ENCODE measurements at regions not wholly inside any gene's neighbourhood (a gene's known extent, or its start where the extent isn't known, plus 50 kb on each side); places are given as distances from the start of the nearest gene placed in this dataset.
"Not testable (repeated sequence)": the region's sequence is repeated elsewhere in the genome, so short reads cannot be mapped to it uniquely, and the experiment has no call there.

GRCh38 chr1:148315071-148315811, 163.2 kb upstream of the NBPF11 start:
- no peak for TF ChIP-seq CTCF (IDR thresholded peaks at IDR 0.05; ENCODE audit: insufficient read depth, low read length, poor library complexity, severe bottlenecking)
- DNase-seq (ENCODE audit: low read depth) = no peak
- Histone ChIP-seq H3K4me3 (ENCODE audit: low read depth, low read length) (no peak overlapping the region), H3K36me3 (ENCODE audit: control insufficient read depth, insufficient read depth, low read length) (no peaks in the 10 kb centered on the region), H3K27me3 (ENCODE audit: control insufficient read depth, insufficient read depth, low read length) (peaks cover 14% of the 10 kb centered on the region)

GRCh38 chr1:148310807-148311206, 158.7 kb upstream of the NBPF11 start:
- DNase-seq (ENCODE audit: low read depth) = no peak
- Histone ChIP-seq H3K27me3 (ENCODE audit: control insufficient read depth, insufficient read depth, low read length) (peaks cover 19% of the 10 kb centered on the region), H3K36me3 (ENCODE audit: control insufficient read depth, insufficient read depth, low read length) (no peaks in the 10 kb centered on the region), H3K4me3 (ENCODE audit: low read depth, low read length) (no peak overlapping the region)
- no peak for TF ChIP-seq CTCF (IDR thresholded peaks at IDR 0.05; ENCODE audit: insufficient read depth, low read length, poor library complexity, severe bottlenecking)

GRCh38 chr1:148309940-148310500, 157.9 kb upstream of the NBPF11 start:
- TF ChIP-seq CTCF (IDR thresholded peaks at IDR 0.05; ENCODE audit: insufficient read depth, low read length, poor library complexity, severe bottlenecking) = no peak
- no peak overlapping the region for H3K4me3 ChIP-seq (ENCODE audit: low read depth, low read length)
- no peak for DNase-seq (ENCODE audit: low read depth)
- peaks cover 19% of the 10 kb centered on the region for H3K27me3 ChIP-seq (ENCODE audit: control insufficient read depth, insufficient read depth, low read length)
- H3K36me3 ChIP-seq (ENCODE audit: control insufficient read depth, insufficient read depth, low read length) = no peaks in the 10 kb centered on the region

- no peak for DNase-seq (ENCODE audit: low read depth)
- Histone ChIP-seq H3K4me3 (ENCODE audit: low read depth, low read length) (no peak overlapping the region), H3K27me3 (ENCODE audit: control insufficient read depth, insufficient read depth, low read length) (peaks cover 19% of the 10 kb centered on the region), H3K36me3 (ENCODE audit: control insufficient read depth, insufficient read depth, low read length) (no peaks in the 10 kb centered on the region)
- no peak for TF ChIP-seq CTCF (IDR thresholded peaks at IDR 0.05; ENCODE audit: insufficient read depth, low read length, poor library complexity, severe bottlenecking)
These were observed 156.9 kb upstream of the NBPF11 start for GRCh38 chr1:148308832-148309458.

GRCh38 chr1:148307583-148308185, 155.6 kb upstream of the NBPF11 start:
- no peak for TF ChIP-seq CTCF (IDR thresholded peaks at IDR 0.05; ENCODE audit: insufficient read depth, low read length, poor library complexity, severe bottlenecking)
- no peaks in the 10 kb centered on the region for H3K36me3 ChIP-seq (ENCODE audit: control insufficient read depth, insufficient read depth, low read length)
- H3K4me3 ChIP-seq (ENCODE audit: low read depth, low read length) = no peak overlapping the region
- no peak for DNase-seq (ENCODE audit: low read depth)
- H3K27me3 ChIP-seq (ENCODE audit: control insufficient read depth, insufficient read depth, low read length) = peaks cover 19% of the 10 kb centered on the region

GRCh38 chr1:148304935-148305334, 152.9 kb upstream of the NBPF11 start:
- DNase-seq (ENCODE audit: low read depth); H3K4me3 ChIP-seq (ENCODE audit: low read depth, low read length): not testable (repeated sequence)

GRCh38 chr1:148302586-148303364, 150.7 kb upstream of the NBPF11 start:
- DNase-seq (ENCODE audit: low read depth); H3K36me3 ChIP-seq (ENCODE audit: control insufficient read depth, insufficient read depth, low read length); H3K27me3 ChIP-seq (ENCODE audit: control insufficient read depth, insufficient read depth, low read length): not testable (repeated sequence)
- peak overlapping the region; percentile 40 for H3K4me3 ChIP-seq (ENCODE audit: low read depth, low read length)

More at GRCh38 chr1:148304935-148305334, 152.9 kb upstream of the NBPF11 start:
- not testable (repeated sequence) for H3K36me3 ChIP-seq (ENCODE audit: control insufficient read depth, insufficient read depth, low read length)
- peaks cover 13% of the 10 kb centered on the region for H3K27me3 ChIP-seq (ENCODE audit: control insufficient read depth, insufficient read depth, low read length)

GRCh38 chr1:148297852-148298251, 145.8 kb upstream of the NBPF11 start:
- DNase-seq (ENCODE audit: low read depth); H3K27me3 ChIP-seq (ENCODE audit: control insufficient read depth, insufficient read depth, low read length); H3K36me3 ChIP-seq (ENCODE audit: control insufficient read depth, insufficient read depth, low read length); H3K4me3 ChIP-seq (ENCODE audit: low read depth, low read length): not testable (repeated sequence)
